Coronary artery (tissue), 2 donors: ENCODE measurements at regions not wholly inside any gene's neighbourhood (a gene's known extent, or its start where the extent isn't known, plus 50 kb on each side); places are given as distances from the start of the nearest gene placed in this dataset.

ENCODE experiments used
- DNase-seq: peaks from one replicate; pipeline ENCODE4 v3.0.0-alpha.2; 2017; ENCODE audit warnings: low spot score
- H3K27ac ChIP-seq, 2 donors: fragments of 200-600 bp; sonication (generic); one replicate each; pipeline ENCODE4 v1.5.1; 2016 to 2019
- H3K4me3 ChIP-seq: fragments of 200-600 bp; sonication (generic); 2 replicates; pipeline ENCODE4 v1.5.1; 2016; ENCODE audit warnings: mild to moderate bottlenecking, moderate library complexity
- CTCF ChIP-seq: fragments of 200-600 bp; sonication (generic); IDR thresholded peaks from one replicate; pipeline ENCODE4 v1.5.1; 2019; ENCODE audit warnings: antibody characterized with exemption

- no peak overlapping the region for H3K27ac ChIP-seq
- no peak overlapping the region for H3K4me3 ChIP-seq
- no peak for TF ChIP-seq CTCF
- no peak for DNase-seq
Observed at GRCh38 chr2:21920721-21921120, 797.0 kb downstream of the TDRD15 start.

- no peak overlapping the region for H3K27ac ChIP-seq
- no peak for DNase-seq
- H3K4me3 ChIP-seq, result no peak overlapping the region
- TF ChIP-seq CTCF, result no peak
Observed at GRCh38 chr2:21924640-21925285, 801.0 kb downstream of the TDRD15 start.

- no peak for TF ChIP-seq CTCF
- H3K27ac ChIP-seq, result no peak overlapping the region
- no peak overlapping the region for H3K4me3 ChIP-seq
- no peak for DNase-seq
Observed at GRCh38 chr2:21928292-21928691, 804.5 kb downstream of the TDRD15 start.

- TF ChIP-seq CTCF, result no peak
- H3K4me3 ChIP-seq, result no peak overlapping the region
- H3K27ac ChIP-seq, result no peak overlapping the region
- no peak for DNase-seq
Observed at GRCh38 chr2:21930226-21930625, 806.5 kb downstream of the TDRD15 start.

- DNase-seq, result no peak
- Histone ChIP-seq H3K27ac (no peak overlapping the region), H3K4me3 (no peak overlapping the region)
- TF ChIP-seq CTCF, result no peak
Observed at GRCh38 chr2:21939967-21940366, 816.2 kb downstream of the TDRD15 start.

GRCh38 chr2:21944536-21944935, 820.8 kb downstream of the TDRD15 start:
- Histone ChIP-seq H3K27ac (no peak overlapping the region), H3K4me3 (no peak overlapping the region)
- TF ChIP-seq CTCF, result no peak
- DNase-seq, result no peak

GRCh38 chr2:21945658-21946057, 821.9 kb downstream of the TDRD15 start:
- no peak overlapping the region for H3K4me3 ChIP-seq
- TF ChIP-seq CTCF, result no peak

More at GRCh38 chr2:21945658-21946057, 821.9 kb downstream of the TDRD15 start:
- H3K27ac ChIP-seq, result no peak overlapping the region
- DNase-seq, result no peak
